Suppressor macrophage treated with lipopolysaccharide for 4 hours (primary cell): ENCODE measurements at regions not wholly inside any gene's neighbourhood (a gene's known extent, or its start where the extent isn't known, plus 50 kb on each side); places are given as distances from the start of the nearest gene placed in this dataset.

Source experiments
- DNase-seq: peaks from one replicate; pipeline ENCODE4 v3.0.0-alpha.2; 2020

DNA sequence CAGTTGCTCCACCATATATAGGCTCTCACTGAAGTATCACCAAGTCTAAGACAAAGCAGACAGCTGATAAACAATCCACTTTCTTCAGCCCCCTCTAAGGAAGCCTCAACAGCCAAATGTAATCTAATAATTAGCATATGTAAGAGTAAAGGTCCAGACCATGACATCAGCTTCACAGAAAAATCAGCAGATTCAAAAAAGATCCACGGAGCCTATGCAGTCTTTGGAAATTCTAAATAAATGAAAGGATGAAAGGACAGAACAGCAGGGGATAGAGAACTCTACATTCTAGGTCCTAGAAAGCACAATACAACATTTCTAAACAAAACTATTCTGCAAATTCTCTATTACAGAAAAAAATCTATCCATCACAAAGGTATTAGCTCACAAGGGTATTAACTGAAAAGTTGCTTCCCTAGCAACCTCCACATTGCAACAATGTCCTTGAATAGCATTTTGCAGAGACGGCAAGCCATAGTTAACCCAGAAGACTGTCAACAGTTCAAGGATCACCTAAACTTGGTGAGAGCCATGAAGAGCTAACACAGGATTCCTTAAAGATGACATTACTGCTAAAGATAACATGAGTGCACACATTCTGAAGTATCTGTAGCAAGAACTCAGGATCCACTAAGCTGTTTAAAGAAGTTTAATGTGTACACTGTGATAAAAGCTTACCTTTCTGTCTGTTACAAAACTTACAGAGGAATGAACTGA, 74.3 kb downstream of the SIPA1L2 start:
- DNase-seq, result no peak

DNA sequence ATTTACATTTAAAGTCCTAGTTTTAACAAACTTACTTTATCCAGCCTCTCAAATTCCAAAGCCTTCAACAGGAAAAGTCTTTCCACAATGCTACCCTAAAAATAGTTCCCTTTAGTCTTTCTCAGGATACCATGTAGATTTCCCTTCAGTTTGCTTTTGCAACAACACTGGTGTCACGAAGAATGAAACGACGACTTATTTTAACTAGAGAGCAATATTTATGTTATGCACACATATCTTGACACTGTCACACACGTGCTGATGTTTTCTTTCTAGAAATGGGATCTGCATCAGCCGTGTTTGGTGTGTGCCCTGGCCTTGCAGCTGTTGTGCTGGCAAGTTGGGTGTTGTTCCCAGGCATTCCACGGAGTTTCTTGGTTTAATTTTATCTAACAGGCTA, 75.5 kb downstream of the SIPA1L2 start:
- DNase-seq, result no peak

DNA sequence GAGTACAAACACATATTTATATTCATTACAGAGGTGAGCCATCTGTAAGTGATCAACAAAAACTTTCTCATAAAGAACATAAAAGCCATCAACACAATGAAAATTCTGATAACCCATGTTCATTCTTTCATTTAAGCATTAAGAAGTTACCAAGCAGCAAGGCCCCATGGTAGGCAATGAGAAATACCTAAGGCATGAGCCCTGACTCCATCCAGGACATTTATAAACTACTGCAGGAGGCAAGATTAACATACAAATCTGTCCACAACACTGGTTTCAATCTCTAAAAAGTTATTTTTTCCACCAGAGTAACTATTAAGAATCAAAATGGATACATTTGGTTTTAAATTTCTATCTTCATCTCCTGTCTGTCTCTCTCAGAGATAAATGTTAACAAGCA, 76.1 kb downstream of the SIPA1L2 start:
- no peak for DNase-seq

DNA sequence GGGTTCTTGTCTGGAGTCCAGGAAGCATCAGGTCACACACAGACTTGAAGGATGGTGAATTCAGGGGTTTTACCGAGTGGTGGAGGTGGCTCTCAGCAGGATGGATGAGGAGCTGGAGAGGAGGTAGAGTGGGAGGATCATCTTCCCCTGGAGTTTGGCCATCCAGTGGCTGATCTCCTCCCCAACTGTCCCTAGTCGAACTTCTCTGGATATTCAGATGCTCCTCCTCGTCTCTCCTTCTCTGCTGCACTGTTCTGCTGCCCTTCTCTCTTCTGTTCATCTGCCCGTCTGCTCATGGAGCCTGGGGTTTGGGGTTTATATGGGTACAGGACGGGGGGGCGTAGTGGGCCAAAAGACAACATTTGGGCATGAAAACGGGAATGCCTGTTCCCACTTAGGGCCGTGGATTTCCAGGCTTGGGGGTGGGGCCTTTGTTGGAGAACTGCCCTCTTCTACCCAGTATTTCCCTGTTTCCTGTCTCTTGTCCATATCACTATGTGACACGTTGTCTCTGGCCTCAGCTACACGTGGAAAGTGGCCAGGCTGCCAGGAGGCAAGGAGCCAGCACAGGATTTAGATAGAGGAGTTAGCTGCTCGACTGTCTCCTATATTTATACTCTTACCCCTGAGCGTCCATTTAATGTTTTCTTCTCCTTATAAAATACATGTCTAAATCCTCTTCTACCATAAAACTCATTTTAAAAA, 76.7 kb downstream of the SIPA1L2 start:
- DNase-seq, result no peak

DNA sequence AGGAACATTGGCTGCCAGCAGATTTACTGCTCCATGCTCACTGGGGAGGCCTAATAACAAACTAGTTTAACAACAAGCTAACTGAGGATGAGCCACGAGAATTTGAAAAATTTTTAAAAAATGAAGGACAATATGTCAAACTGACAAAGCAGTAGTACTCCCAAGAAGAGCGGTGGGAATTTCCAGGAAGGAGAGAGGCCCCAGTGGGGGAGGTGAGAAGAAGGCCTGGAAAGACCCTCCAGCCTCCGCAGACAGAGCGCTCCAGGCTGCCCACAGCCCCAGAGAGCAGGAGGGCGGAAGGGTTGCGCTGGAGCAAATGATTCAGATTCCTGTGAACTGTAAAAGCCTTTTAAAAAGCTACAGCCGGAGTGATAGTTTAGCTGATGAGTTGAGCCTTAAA, 78.5 kb downstream of the SIPA1L2 start:
- DNase-seq, result no peak

DNA sequence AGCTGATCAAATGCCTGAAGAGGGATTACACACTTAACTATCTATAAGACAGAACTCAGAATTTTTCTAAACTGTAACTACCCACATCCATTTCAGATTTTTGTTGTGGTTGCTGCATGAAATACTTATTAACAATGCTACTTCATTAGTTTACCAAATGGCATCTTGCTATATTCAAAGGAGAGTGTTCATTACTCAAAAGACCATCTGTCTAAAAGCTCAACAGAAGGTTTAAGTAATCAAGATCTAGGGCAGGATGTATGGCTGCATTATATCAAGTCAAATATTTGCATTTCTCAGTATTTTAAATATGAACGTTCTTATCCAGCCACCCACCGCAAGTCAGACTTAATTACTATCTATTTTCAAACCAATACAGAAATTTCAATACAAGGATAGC, 79.9 kb downstream of the SIPA1L2 start:
- no peak for DNase-seq

DNA sequence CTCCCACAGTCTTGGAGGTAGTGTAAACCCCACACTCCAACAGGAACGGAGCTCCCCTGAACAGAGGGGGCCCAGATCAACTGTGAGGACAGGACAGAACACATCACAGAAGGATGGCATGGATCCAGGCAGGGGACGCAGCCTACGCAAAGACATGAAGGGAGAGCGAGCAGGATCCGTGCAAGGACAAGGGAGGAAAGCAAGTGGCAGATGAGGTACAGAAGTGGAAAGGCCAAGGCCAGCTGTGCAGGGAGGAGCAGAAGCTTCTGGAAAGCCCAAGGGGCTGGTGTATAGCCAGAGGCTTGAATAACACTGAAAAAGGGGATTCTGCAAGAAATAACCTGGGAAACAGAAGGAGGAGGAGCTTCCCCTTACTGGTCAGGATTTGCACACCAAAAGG, 81.2 kb downstream of the SIPA1L2 start:
- DNase-seq, result no peak

DNA sequence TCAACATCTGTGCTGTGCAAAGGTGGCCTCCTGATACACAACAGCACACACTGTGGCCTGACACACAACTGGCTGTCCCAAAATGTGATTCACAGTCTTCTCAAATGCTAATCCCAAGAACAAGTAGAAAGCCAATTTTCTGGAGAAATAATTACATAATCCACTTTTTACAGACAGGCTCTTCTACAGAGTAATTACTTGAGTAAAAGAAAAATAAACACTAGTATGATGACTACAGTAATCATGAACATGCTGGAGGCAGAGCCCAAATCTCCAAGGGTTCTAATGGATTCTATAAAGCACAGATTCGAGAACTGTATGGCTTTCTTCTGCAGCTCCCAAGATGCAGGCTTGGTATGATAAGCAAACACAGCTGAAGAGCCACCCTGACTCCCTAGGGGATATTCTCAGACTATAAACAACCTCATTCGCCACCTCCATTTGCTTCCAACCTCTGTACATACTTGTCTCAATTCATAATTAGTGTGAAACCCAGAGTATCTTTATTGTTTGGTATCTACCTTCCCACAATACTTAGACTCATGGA, 81.9 kb downstream of the SIPA1L2 start:
- no peak for DNase-seq

DNA sequence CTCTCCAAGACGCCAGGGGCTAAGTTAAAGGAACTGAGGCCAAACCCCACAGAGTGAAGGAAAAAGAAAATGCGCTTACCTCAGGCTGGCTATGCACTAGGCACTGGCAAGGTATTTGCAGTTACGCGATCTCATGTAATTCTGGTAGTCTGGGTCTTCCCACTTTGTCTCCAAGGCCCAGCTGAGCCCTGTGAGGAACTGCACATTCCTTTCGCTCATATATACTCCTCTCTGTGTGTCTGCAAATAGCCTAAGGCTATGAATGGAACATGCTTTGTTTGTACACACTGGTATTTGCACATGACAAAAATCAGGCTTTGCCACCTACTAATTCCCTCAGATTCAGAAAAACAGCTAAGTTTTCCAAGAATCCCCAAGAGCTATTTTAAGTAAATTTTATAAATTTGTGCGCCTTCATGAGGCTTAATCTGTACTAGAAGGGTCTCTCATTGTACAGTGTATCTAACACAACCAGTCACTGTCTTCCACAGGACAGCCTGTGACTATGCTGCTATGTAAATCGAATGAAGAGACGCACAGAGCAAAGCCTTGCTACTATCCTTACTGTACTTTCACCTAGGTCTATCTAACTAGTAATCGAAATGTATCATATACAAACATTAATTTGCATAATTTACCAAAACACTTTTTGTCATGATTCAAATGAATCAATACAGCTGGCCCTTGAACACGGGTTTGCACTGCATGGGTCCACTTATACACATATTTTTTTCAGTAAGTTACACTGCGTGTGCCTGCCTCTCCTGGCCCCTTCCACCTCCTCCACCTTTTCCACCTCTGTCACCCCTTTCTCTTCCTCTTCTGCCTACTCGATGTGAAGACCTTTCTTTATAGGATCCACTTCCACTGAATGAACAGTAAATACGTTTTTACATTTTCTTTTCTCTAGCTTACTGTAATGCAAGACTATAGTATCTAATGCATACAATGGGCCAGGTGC, 87.0 kb downstream of the SIPA1L2 start:
- no peak for DNase-seq

DNA sequence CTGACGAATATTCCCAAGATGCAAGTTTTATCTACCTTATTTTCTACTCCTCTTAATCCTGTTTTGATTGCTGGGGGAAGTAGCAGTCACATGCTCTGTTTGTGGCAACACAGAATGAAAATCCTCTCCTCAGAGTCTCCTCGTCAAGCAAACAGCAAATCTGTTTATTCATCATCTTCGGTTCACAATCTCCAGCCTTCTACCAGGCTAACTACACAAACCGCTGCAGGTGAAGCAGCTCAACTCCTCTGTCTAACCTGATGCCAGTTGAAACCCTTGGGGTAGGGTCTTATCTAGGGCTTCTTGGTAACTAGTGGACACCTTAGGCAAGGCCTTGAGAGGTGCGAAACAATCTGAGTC, 91.0 kb downstream of the SIPA1L2 start:
- no peak for DNase-seq

DNA sequence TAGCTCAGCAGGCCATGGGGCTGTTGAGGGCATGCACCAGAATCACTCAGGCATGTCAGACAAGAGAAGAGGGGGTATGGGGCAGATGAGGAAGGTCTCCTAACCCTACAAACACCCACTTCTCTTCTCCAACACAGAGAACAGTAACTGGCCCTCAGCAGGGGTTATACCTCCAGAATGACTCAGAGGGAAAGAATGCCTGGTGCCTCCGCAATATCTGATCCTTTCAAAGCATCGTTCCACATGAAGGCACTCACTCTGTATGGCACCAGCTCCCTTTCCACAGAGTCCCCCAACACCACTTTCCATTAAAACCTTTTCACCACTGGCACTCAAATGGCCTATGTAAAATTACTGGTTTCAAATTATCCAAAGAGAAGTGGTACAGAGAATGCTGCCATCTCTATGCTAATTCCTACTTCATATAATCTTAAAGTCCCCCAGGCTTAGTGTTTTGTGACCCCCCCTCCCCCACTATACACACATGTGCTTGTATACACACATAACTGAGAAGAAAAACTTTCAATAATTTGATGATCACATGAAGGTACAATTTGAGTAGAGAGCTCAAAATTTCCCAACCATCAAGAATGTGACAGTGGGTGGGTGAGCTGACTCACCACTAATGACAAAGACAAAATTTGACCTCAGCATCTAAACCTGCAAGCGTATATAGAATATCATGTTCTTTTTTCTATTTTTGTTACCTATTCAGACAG, 91.5 kb downstream of the SIPA1L2 start:
- DNase-seq, result peak; percentile 52

DNA sequence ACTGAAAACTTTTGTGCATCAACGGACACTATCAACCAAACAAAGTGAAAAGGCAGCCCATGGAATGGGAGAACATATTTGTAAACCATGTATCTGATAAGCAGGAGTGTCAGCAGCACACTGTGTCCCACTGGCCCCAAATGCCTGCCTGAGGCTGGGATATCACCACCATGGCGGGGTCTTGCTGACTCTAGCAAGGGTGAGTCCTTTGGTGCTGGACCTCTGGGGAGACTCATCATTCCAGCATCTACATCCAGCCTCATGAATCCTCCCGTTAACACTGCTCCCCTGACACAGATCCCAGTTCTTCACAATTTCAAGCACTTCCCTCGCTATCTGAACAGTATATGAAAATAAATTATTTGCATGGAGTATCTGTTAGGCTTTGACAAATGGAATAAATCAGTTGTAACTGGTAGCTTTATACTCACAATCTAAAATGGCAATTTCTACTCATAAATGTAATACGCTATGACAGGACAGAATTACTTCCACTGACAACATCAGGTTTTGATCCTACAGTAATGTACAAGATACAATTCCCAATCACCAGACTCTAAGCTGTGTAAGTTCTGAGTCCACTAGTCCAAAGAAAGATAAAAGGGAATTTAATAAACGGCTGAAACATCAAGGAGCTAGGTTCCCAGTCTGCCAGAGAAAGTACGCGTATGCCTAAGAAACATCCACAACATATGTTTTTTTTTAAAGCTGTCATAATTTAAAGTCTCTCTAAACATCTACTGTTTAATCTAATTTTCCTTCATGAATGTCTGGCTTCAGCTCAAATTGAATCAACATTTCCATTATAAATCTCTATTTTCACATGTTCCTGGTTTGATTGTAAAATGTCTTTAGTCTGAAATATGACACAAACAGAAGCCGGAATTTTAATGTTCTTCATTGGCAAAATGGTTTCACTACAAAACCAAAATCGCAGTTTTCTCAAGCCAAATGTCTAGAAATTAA, 95.1 kb downstream of the SIPA1L2 start:
- no peak for DNase-seq

DNA sequence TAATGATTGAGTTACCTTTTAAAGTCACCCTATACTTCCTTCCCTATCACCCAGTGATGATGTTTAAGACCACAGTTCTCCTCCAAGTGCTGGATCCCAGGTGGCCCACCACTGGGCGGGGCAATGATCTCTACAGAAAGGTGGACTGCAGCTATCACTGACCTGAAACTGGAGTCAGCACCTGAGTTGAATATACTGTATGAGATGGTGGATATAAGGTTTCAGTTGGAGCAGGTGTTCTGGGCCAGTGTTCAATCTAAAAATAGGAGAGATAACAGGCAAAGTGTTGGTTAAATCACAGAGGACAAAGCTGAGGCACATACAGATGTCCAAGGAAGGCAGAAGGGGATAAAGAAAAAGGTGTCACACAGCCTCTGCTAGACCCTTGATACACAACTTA, 96.6 kb downstream of the SIPA1L2 start:
- DNase-seq, result no peak

DNA sequence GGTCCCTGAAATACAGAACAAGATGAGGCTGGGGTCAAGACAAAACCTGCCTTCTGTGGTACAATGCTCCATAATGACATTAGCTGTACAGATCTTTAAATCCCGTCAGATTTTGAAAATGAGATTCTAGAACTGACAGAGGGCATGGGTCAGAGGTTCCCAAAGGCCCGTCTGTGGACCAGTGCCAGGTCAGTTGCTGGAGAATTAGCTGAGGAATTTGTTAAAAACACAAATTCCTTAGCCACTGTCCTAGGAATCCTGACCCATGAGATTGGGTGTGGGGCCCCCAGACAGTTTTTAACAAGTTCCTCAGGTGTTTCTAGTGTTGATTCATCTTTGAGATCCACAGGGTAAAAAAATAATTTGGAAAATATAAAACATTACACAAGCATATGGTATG, 97.0 kb downstream of the SIPA1L2 start:
- no peak for DNase-seq

DNA sequence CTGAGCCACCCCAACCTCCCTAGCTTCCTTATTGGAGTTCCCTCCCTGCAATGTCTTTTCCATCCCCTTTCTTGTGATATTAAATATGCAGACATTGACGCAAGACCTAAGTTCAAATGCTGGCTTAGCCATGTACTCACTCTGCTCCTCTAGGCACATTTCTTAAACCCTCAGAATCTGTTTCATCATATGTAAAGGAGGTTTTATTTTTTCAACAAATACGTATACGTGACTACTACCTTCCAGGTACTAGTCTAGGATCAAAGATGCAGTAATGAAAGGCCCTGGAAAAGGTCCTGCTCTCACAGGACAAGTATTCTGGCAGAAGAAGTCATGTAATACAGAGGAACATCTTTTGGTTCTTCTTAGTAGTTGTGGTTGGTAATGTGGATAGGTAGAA, 98.6 kb downstream of the SIPA1L2 start:
- DNase-seq, result no peak

DNA sequence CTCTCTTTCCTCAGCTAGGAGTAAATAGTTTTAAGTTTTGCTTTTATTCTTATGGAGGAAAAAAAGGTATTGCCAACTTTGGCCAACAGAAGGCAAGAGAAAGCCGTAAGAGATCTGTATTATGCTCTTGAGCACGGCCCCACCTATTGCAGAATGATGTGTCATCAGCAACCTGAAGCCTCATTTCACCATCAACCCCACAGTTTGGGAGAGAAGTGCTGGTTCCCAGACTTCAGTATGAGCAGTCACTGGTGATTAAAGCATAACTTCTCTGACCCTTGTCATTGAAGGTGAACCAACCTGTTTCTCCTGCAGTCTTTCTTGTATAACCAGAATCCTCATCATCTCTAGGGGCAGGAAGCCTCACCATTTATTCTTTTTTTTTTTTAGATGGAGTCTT, 100.2 kb downstream of the SIPA1L2 start:
- no peak for DNase-seq

DNA sequence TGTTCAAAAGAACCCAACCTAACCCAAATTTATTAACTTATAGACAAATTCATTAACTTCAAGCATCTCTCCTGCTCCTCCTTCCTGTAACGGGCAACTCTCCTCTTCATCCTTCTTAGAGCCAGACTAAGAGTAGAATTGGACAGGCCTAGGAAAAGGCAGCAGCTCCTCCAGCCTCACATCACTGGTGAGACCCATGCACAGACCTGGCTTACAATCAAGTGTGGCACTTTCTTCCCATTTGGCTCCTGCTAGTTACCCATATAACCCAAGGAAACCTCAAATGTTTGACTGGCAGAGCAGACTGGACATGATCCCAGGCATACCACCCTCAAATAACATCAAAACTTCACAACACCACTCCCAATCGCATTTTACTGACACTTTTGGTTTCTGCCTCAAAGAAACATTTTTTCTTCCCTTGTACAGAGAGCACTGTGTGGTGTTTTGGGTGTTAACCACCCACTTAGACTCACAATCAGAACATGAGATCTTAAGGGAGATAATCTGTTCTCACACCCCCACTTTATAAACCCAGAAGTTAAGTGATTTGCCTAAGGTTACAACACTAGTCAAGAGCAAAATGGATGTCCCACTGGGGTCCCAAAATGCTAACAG, 101.4 kb downstream of the SIPA1L2 start:
- no peak for DNase-seq

DNA sequence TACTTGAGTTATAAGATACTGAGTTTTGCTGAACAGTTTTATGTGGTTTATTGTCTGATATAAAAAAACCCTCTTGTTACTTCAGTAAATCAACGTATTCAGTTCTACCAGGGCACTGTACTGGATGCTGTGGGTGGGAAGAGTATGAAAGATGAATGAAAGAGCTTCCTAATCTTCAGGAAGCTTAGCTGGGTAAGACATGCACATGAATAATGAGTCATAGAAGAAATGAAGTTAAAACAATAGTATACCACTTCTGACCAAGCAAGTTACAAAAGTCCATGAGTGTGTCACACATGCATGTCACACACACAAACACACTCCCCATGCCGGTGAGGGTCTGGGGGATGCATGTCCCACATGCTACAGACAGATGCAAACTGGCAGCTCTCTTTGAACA, 105.9 kb downstream of the SIPA1L2 start:
- peak; percentile 32 for DNase-seq

DNA sequence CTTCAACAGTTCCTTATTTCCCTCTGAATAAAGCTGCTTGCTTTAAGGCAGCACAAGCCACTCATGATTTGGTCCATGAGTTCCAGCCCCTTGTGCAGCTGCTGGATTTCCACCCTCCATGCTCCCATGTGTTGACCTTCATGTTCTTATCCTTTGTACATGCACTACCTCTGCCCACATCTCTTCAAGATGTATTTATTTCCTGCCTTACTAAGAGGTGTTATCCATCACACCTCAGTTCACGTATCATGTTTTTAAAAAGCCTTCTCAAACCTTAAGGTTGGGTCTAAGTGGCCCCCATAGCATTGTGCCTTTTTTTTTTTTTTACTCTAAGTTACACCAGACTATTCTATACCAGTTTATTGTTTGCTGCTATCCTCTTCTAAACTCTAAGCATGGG, 107.7 kb downstream of the SIPA1L2 start:
- DNase-seq, result no peak

DNA sequence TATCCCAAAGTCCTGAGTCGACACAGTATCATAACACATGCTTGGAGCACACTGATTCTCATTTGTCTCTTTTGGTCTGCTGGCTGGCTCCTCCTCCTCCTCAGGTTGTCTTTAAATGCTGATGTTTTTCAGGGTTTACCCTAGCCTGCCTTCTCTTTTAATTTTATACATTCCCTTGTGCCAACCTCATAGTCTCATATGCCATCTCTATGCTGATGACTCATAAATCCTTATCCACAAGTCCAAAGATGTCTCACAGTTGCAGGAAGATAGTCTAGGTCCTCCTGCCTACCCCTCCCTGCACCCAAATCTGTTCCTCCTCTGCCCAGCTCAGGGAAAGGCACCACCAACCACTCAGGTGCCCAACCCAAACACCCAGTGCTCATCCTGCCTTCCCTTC, 108.3 kb downstream of the SIPA1L2 start:
- DNase-seq, result no peak

DNA sequence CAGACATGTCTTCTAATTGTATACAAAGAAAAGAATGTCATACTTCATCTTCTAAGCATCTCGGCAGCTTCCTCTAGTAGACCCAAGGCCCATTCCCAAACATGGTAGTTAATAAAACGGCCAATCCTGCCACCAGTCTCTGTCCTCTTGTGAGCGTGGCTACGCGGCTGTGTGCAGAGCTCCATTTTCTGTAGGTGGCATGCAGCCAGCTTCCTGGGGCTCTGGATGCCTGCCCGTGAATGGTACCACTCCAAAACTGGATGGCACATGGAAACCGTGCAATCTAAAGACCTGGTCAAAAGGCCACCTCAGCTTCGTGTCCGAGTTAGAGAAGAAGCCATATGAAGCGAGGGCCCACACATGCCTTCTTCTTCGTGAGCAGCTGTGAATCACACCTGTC, 110.7 kb downstream of the SIPA1L2 start:
- DNase-seq, result no peak
